GM19238 (cell line): ENCODE measurements at regions not wholly inside any gene's neighbourhood (a gene's known extent, or its start where the extent isn't known, plus 50 kb on each side); places are given as distances from the start of the nearest gene placed in this dataset.
"Not testable (repeated sequence)": the region's sequence is repeated elsewhere in the genome, so short reads cannot be mapped to it uniquely, and the experiment has no call there.

Source experiments
- DNase-seq: peaks from one replicate; pipeline ENCODE4 v3.0.0; 2011; ENCODE audit warnings: low spot score; ENCODE audit not compliant: insufficient read length

DNA sequence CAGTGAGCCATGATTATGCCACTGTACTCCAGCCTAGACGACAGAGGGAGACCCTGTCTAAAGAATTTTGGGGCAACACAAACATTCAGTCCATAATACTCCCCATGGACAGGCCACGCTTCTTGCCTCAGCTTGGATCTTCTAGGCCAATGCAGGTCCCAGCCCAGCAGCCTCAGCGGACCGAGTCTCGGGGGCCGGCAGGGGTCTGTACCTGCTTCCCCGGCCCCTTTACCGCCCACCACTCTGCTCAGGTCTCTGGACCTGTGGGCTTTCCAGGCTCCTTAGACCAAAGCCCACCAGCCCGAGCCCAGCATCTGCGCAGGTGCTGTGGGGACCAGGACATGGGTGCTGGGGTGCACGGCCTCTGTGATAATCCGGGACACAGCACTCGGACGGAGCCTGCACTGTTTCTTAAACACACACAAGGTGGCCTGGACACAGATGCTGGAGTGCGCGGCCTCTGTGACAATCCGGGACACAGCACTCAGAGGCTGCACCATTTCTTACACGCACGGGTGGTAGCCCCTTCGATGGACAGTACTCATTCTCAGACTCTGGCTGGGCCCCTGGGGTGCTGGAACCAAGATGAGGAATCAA is 62.1 kb upstream of the GPC1 start:
- no peak for DNase-seq

DNA sequence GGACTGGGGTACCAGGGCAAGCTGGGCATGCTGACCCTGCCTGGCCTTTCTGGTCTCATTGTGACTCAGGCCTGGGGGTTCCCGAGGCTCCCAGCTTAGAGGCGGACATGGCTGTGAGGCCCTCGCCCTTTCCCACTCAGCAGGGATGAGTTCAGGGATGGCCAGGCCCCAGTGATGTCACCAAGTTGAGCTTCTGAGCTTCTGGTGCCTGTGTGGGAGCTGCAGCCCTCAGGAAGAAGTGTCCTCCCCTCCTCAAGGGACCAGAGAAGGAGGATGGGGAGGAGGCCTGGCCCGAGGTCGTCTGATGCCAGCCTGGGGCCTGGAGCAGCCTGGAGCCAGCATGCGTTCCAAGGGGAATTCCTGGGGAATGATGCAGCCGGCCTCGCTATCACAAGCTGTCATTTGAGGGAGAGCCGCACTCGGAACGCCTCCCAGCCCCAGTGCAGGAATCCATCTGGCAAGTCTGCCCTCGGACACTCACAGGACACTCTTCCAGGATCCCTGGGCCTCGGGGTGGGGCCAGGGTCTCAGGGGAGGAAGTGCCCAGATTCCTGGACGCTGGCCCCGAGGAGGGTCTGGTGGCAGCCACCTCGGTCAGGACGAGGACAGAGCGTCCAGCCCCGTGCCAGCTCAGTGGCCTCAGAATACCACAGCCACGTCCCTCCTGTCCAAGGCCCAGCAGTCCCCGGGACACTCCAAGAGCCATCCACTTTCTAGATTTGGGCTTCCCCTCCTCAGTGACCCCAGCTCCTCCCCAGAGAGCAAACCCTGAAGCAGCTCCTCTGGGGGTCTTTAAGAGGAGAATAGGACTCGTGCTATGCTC is 61.2 kb upstream of the GPC1 start:
- no peak for DNase-seq

DNA sequence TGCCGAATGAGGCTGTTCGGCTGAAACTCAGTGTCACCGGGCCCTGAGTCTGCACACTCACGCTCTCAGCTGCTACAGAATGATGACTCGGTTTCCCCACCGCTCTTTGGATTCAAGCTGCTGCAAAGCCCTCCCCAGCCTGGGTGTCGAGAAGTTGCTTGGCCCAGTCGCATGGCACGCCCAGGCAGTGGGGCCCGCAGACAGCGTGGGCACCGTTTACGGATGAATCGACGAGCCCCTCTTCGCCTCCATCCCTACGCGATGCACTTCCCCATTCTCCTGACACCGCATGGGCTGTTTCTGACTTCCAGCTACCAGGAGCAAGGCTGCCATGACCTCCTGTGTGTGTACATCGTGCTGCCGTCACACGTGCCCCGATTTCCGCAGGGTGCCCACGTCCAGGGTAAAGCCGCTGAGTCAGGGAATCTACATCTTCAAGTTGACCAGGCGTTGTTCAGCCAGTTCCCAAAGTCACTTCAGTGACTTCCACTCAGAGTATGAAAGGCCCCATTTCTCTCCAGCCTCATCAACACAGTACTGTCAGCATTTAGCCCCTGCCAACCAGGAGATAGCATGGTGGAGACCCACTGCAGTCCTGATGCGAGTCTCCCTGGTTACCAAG is 60.3 kb upstream of the GPC1 start:
- no peak for DNase-seq

DNA sequence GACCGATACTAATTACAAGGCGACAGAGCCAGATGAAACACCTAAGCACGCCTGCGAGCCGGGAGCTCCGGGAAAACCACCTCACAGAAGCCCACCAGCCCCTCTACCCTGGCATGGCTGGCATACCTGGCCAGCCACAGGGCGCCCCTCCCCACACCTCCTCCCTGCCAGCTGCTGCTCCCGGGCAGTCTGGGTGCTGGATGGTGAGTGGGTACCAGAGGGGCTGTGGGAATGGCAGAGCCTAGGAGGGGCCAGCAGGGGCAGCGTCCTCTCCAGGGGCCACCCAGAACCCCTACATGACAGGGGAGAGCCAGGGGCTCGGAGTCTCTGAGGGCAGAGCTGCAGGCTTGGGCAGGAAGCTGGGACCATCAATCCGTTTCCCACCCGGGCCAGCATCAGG is 58.7 kb upstream of the GPC1 start:
- DNase-seq: no peak

DNA sequence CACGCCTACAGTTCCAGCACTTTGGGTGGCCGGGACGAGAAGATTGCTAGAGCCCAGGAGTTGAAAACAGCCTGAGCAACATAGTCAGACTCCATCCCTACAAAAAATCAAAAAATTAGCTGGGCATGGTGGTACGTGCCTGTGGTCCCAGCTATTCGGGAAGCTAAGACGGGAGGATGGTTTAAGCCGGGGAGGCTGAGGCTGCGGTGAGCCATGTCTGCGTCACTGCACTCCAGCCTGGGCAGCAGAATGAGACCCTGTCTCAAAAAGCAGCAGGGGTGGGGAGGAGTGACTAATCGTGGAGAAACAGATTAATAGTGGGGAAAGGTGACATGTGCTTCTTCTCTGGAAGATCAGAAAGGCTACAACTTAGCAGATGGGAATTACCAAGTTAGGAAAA is 58.1 kb upstream of the GPC1 start:
- DNase-seq: no peak

DNA sequence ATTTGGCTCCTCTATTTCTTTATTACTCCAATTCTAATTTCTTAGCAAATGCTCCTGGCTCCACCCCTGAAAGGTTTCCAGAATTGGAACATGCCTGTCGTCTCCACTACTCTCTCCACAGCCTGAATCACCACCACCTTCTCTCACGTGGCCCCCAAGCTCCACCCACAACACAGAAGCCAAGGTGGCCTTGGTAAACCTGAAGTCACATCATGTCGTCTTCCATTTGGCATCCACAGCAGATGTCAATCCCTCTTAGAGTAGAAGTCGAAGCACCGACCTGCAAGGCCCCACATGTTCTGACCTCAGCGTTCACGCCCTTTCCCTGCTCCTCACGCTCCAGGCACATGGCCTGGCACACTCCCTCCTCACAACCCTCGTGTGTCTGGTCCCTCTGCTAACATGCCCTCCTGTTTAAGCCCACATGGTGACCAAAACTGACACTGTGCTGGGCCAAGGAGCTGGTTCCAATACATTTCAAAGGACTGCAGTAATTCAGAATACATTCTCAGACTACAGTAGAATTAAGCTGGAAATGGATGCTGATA is 56.3 kb upstream of the GPC1 start:
- DNase-seq: no peak

DNA sequence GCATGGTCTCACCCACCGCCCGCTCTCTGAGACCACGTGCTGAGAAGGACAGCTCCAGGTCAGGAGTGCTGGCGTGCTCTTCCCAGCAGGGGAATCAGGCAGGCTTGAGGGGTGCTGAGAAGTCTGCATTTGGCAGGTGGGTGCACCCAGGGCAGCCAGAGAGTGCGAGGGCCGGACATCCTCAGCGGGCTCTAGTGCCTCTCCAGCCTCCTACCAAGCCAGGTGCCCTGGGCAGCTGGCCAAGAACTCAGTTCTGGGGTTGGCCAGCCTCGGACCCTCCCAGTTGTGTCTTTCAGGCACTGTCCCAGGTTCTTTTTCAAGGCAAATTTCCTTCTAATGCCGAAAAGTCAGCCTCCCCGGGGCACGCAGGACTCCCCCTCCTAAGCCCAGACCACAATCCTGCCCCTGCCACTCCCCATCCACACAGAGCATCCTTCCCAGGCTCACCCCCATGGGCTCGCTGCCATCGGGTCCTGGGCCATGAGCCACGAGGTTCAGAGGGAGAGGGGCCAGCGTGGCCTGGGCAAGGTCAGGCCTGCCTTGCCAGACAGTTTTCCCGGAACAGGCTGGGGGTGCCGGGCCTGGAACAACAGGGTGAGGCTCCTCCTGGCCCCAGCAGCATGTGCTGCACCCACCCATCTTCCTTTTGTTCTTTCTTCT is 52.2 kb upstream of the GPC1 start:
- no peak for DNase-seq

DNA sequence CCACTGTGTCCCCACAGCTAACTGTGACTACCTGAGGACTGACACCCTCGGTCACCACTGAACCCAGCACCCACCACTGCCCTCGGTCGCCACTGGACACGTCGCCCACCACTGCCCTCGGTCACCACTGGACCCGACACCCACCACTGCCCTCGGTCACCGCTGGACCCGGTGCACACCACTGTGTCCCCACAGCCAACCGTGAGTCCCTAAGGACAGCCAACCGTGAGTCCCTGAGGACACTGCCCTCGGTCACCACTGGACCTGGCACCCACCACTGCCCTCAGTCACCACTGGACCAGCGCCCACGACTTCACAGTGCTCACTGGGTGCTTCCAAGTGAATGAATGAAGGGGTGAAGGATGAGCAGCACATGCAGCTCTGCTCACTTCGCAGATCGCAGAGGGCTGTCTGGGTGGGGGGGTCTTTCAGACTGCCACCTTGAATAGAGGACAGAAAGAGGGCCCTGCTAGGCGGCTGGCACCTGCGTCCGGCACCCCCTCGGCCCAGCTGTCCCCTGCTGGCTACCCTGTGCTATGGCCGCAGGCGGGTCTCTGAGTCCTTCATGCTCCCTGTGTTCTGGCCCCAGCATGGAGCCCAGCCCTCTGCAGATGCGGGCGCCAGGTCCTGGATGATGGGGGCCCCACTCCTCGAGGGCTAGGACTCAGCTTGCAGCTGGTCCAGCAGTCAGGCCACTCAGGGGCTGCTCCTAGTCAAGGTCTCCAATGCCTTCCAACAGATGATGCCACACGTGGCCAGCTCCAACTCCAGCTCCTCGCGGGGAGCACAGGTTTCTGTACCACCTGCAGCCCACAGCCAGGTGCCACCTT is 51.4 kb upstream of the GPC1 start:
- DNase-seq: no peak

DNA sequence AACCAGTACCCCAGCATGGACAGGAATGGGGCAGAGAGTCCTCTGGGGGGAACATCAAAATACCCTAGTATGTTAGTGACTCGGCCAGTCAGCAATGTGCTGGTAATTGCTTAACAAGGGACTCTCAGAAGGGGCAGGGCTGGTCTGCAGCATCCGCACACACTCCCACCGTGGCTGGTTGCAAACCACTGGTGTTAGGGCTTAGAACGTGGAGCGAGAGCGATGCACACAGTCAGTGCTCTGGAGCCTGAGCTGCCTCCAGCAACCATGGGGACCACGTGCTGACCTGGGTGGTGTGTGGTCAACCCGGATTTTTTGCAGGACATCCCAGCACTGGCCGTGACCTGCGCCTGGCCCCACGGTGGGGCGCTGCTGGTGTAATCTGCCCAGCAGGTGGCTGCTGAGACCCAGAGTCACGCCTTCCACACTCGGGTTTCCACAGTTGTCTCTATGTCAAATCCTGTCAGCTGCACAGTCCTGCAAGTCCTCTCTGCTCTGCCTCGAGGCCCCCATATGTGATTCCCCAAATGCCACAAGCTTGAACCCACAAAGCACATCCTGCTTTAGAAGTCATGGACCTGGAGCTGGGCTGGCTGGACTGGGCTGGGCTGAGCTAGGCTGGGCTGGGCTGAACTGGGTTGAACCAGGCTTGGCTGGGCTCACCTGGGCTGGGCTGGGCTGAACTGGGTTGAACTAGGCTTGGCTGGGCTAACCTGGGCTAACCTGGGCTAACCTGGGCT is 50.6 kb upstream of the GPC1 start:
- DNase-seq: no peak

DNA sequence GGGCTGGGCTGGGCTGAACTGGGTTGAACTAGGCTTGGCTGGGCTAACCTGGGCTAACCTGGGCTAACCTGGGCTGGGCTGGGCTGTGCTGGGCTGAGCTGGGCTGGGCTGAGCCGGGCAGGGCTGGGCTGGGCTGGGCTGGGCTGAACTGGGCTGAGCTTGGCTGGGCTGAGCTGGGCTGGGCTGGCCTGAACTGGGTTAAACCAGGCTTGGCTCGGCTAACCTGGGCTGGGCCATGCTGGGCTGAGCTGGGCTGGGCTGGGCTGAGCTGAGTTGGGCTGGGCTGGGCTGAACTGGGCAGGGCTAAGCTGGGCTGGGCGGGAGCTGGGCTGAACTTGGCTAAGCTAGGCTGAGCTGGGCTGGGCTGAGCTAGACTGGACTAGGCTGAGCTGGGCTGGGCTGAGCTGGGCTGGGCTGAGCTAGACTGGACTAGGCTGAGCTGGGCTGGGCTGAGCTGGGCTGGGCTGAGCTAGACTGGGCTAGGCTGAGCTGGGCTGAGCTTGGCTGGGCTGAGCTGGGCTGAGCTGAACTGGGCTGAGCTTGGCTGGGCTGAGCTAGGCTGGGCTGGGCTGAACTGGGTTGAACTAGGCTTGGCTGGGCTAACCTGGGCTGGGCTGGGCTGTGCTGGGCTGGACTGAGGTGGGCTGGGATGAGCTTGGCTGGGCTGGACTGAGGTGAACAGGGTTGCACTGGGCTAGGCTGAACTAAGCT is 49.9 kb upstream of the GPC1 start:
- not testable (repeated sequence) for DNase-seq
